ENCODE measurements at regions not wholly inside any gene's neighbourhood (a gene's known extent, or its start where the extent isn't known, plus 50 kb on each side); places are given as distances from the start of the nearest gene placed in this dataset.

DNA sequence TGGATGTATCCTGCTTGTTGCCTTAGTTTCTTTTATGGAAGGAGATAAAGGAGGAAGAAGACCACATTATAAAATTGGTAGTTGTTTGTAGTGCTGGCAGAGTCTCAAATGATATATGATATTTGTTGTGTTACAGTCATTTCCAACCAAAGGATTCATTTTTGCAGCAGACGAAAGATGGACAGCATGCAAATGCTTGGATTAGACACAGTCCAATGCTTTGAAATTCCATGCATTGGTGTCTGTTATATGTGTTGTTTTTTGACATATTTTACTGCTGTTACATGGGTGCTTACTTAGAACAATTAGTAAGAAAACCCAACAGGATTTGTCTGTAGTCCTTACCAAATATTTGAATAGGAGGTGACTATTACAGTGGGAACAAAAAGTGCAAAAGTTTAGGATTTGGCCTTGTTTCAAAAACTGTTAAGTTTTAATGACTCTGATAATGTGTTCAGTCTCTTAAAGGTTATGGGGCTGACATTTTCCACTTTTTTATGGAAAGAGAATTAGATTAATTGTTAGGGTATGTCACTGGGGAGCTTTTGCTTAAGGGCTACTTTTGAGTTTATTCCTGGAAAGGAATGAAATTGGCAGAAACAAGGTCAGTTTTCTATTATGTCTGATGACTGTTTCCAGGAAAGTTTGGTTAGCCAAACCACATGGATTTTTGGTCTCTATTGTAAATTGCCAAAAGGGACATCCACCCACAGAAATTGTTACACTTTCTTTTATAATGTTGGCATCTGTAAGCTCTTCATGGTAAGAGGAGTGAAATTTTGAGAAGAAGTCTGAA, 229.4 kb upstream of the MMADHC start:
- TF ChIP-seq, protein P1, sequence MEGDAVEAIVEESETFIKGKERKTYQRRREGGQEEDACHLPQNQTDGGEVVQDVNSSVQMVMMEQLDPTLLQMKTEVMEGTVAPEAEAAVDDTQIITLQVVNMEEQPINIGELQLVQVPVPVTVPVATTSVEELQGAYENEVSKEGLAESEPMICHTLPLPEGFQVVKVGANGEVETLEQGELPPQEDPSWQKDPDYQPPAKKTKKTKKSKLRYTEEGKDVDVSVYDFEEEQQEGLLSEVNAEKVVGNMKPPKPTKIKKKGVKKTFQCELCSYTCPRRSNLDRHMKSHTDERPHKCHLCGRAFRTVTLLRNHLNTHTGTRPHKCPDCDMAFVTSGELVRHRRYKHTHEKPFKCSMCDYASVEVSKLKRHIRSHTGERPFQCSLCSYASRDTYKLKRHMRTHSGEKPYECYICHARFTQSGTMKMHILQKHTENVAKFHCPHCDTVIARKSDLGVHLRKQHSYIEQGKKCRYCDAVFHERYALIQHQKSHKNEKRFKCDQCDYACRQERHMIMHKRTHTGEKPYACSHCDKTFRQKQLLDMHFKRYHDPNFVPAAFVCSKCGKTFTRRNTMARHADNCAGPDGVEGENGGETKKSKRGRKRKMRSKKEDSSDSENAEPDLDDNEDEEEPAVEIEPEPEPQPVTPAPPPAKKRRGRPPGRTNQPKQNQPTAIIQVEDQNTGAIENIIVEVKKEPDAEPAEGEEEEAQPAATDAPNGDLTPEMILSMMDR (IDR thresholded peaks at IDR 0.05), result no peak
- TF ChIP-seq POLR2A (IDR thresholded peaks at IDR 0.05), result no peak
- H3K36me3 ChIP-seq (replicated peaks in 1 of 2; ENCODE audit: insufficient read depth in 1 of 2, low read depth in 2 of 2), result no peaks in the 10 kb centered on the region
- intact Hi-C loops (cut with DNase I), result no loop called here
- H3K27me3 ChIP-seq, result no peaks in the 10 kb centered on the region
- H3K4me3 ChIP-seq, result no peak overlapping the region
- no peaks in the 10 kb centered on the region for H3K9me3 ChIP-seq
- DNase-seq (no peak), ATAC-seq (no peak)
- no peak overlapping the region for H3K27ac ChIP-seq
- WGBS, 2 donors, result 90 to 97% methylated on average over 1 of the region's 1 CpG
- H3K4me1 ChIP-seq, result no peaks in the 10 kb centered on the region

DNA sequence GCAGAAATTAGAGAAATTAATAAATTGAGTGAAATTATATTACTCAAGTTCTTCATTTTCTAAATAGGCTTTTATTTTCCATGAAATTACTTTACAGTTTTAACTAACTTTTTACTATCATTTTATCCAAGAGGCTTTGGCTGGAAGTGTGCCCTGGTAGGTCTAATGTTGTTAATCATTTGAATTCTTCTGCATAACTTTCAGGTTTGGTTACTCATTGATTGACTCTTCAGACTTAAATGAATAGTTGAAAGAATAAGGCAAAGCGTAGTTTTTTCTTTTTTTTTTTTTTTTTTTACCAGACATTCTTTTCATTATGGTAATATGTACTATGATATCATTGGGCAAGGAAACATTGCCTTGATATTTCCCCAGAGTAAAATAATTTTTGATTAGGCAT, 228.4 kb upstream of the MMADHC start:
- H3K27ac ChIP-seq, result no peak overlapping the region
- H3K4me3 ChIP-seq, result no peak overlapping the region
- H3K36me3 ChIP-seq (replicated peaks in 1 of 2; ENCODE audit: insufficient read depth in 1 of 2, low read depth in 2 of 2), result no peaks in the 10 kb centered on the region
- H3K9me3 ChIP-seq, result no peaks in the 10 kb centered on the region
- DNase-seq, result no peak
- ATAC-seq, result no peak
- TF ChIP-seq POLR2A (IDR thresholded peaks at IDR 0.05), result no peak
- TF ChIP-seq, protein P1 (IDR thresholded peaks at IDR 0.05), result no peak
- H3K27me3 ChIP-seq, result no peaks in the 10 kb centered on the region
- 73 to 74% methylated on average over 1 of the region's 1 CpG for WGBS, 2 donors
- no peaks in the 10 kb centered on the region for H3K4me1 ChIP-seq
- intact Hi-C loops (cut with DNase I), result no loop called here

DNA sequence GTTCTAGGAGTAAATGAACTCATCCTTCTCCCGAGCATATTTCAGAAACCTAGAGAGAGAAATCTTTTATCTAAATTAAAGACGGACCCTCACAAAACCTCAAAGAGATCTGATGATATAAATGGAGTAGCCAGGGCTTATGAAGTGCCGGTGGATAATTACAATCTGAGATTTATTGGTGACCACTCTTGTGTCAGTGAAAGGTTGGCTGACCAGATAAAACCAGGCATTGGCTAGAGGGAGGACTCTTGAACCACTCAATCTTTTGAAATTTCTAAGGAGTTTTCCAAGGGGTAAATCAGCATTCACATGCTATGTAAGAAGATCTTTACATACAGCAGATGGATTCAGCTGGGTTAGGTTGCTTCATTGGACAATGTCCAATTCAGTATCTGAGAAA, 227.3 kb upstream of the MMADHC start:
- no peak overlapping the region for H3K4me3 ChIP-seq
- no peaks in the 10 kb centered on the region for H3K4me1 ChIP-seq
- ATAC-seq (no peak), DNase-seq (no peak)
- H3K9me3 ChIP-seq, result no peaks in the 10 kb centered on the region
- H3K27ac ChIP-seq, result no peak overlapping the region
- no peaks in the 10 kb centered on the region for H3K27me3 ChIP-seq
- TF ChIP-seq, protein P1 (IDR thresholded peaks at IDR 0.05), result no peak
- H3K36me3 ChIP-seq (replicated peaks in 1 of 2; ENCODE audit: insufficient read depth in 1 of 2, low read depth in 2 of 2), result no peaks in the 10 kb centered on the region
- WGBS, 2 donors, result 48 to 88% methylated on average over 3 of the region's 3 CpGs
- intact Hi-C loops (cut with DNase I), result no loop called here

DNA sequence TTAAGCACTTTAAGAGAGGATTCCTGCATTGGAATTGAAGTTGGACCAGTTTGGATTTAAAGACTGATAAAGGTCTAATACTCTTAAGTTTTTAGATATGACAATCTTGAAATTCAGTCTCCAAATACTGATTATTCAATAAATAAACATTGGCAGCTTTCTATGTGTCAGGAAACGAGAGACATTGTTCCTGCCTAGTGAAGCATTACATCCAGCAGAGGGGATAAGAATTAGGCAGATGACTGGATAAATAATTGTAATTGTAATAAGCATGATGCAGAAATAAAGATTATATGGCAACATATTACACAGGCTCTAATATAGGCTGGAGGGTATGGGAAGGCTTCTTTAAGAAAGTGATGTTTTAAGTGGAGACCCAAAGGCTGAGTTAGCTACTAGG, 226.5 kb upstream of the MMADHC start:
- no peak for ATAC-seq
- WGBS, 2 donors, result 24 to 27% methylated on average over 1 of the region's 1 CpG
- H3K27me3 ChIP-seq, result no peaks in the 10 kb centered on the region
- intact Hi-C loops (cut with DNase I), result no loop called here
- H3K36me3 ChIP-seq (replicated peaks in 1 of 2; ENCODE audit: insufficient read depth in 1 of 2, low read depth in 2 of 2), result no peaks in the 10 kb centered on the region
- H3K9me3 ChIP-seq, result no peaks in the 10 kb centered on the region
- no peaks in the 10 kb centered on the region for H3K4me1 ChIP-seq
- no peak overlapping the region for H3K4me3 ChIP-seq
- TF ChIP-seq, protein P1 (IDR thresholded peaks at IDR 0.05), result no peak
- TF ChIP-seq POLR2A (IDR thresholded peaks at IDR 0.05), result no peak
- H3K27ac ChIP-seq, result no peak overlapping the region
- no peak for DNase-seq

DNA sequence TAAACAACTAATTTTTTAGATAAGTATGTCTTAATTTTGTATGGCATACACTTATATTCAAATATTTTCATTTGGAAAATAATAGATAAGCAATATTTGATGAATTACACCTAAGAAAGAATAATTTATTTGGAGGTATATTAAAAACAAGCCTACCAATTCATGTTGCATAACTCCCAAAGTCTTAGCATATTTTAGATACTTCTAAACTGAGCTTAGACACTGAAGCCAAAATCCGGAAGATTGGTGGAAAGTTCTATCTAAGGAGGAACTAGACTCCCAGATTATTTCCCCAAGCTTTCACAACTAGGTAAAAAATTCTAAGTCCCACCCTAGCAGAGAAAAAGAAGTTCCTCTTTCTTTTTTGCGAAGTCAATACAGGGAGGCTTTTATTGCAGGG, 221.0 kb upstream of the MMADHC start:
- no peak for ATAC-seq
- H3K27ac ChIP-seq, result no peak overlapping the region
- intact Hi-C loops (cut with DNase I), result no loop called here

More for the DNA sequence above, 221.0 kb upstream of the MMADHC start:
- Histone ChIP-seq H3K36me3 (replicated peaks in 1 of 2; ENCODE audit: insufficient read depth in 1 of 2, low read depth in 2 of 2) (no peaks in the 10 kb centered on the region), H3K9me3 (no peaks in the 10 kb centered on the region), H3K4me3 (no peak overlapping the region), H3K4me1 (no peaks in the 10 kb centered on the region), H3K27me3 (no peaks in the 10 kb centered on the region)
- no peak for DNase-seq
- WGBS, 2 donors, result 32 to 68% methylated on average over 2 of the region's 2 CpGs
- TF ChIP-seq, protein P1 (IDR thresholded peaks at IDR 0.05), result no peak
- TF ChIP-seq POLR2A (IDR thresholded peaks at IDR 0.05), result no peak
